ENCODE measurements at regions not wholly inside any gene's neighbourhood (a gene's known extent, or its start where the extent isn't known, plus 50 kb on each side); places are given as distances from the start of the nearest gene placed in this dataset.
"Not testable (repeated sequence)": the region's sequence is repeated elsewhere in the genome, so short reads cannot be mapped to it uniquely, and the experiment has no call there.

DNA sequence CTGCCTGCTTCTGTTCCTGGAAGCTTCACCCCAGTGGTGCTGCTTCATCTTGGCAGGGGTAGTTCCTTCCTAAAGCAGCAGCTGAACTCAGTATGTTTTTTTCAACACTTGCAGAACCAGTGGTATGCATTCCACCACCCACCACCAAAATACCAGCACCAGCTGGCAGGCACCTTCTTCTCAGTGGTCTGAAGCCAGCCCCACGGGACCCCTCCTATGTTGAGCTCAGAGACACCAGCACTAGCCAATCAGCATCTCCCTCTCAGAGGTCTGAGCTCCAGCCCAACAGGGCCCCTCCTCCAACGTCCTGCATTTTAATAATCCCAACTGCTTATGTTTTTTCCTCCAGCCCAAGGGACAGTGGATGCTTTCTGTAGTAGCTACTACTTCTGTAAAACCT, 299.6 kb upstream of the CCL2 start (continued):
- TF ChIP-seq HNF4G (IDR thresholded peaks at IDR 0.05): no peak
- TF ChIP-seq FOXA2 (IDR thresholded peaks at IDR 0.05): no peak
- TF ChIP-seq YY1 (IDR thresholded peaks at IDR 0.05): no peak

DNA sequence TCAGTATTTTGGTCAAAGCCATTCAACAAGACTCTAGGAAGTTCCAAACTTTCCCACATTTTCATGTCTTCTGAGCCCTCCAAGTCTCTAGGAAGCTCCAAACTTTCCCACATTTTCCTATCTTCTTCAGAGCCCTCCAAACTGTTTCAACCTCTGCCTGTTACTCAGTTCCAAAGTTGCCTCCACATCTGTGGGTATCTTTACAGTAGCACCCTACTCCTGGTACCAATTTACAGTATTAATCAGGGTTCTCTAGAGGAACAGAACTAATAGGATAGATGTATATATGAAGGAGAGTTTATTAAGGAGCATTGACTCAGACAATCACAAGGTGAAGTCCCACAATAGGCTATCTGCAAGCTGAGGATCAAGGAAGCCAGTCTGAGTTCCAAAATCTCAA, 296.0 kb upstream of the CCL2 start:
- H3K4me3 ChIP-seq (ENCODE audit: low read depth in 1 of 3, low read length in 3 of 3); H3K27me3 ChIP-seq (ENCODE audit: control insufficient read depth in 4 of 4, insufficient read depth in 4 of 4, low read length in 3 of 4); H3K9ac ChIP-seq (ENCODE audit: low read depth in 1 of 2, low read length in 2 of 2): not testable (repeated sequence)

DNA sequence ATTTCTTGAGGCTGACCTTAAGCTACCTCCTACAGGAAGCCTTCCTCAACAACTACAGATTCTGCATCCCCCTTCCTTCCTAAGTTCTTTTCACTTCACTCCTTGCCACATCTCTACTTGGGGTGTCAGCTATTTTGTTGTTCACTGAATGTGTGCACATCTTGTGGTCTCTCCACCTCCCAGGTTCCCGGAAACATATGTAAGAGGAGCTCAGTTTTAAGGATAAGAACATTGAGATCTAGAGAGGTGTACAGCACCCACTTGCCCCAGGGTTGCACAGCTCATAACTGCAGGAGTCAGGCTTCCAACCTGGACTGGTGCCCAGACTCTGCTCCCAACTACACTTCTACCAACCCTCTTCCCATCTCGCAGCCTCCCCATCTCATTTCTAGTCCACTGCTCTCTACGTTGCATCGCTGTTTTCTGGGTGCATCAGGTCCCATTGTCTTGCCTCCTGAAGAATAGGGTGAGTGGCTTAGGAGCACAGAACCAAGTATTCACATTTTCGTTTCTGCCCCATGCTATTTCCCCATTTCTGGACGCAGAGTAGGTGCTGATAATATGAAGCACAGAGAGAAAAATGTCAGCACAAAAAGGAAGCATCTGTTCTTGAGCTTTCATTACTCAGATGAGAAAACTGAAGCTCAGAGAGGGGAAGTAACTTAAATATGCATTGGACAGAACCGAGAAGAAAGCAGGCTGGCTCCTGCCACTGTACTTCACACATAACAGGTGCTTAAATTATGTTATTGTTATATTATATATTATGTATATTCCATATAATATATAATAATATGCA, 292.0 kb upstream of the CCL2 start:
- WGBS: 67% methylated on average over 7 of the region's 7 CpGs
- Histone ChIP-seq H3K36me3 (ENCODE audit: control insufficient read depth in 4 of 4, insufficient read depth in 3 of 4, low read depth in 1 of 4, low read length in 3 of 4) (no peaks in the 10 kb centered on the region), H3K27ac (ENCODE audit: low read depth in 1 of 2, low read length in 2 of 2) (no peak overlapping the region), H3K9ac (ENCODE audit: low read depth in 1 of 2, low read length in 2 of 2) (no peak overlapping the region), H3K4me1 (ENCODE audit: control insufficient read depth in 4 of 4, insufficient read depth in 4 of 4, low read length in 3 of 4) (peaks cover 0 to 2% (median 0%) of the 10 kb centered on the region in 4 donors), H3K9me3 (ENCODE audit: control insufficient read depth in 4 of 4, low read length in 3 of 4) (no peaks in the 10 kb centered on the region), H3K4me3 (ENCODE audit: low read depth in 1 of 3, low read length in 3 of 3) (no peak overlapping the region), H3K27me3 (ENCODE audit: control insufficient read depth in 4 of 4, insufficient read depth in 4 of 4, low read length in 3 of 4) (peaks cover 0 to 7% (median 0%) of the 10 kb centered on the region in 4 donors)
- no peak for DNase-seq (ENCODE audit: low spot score)
- TF ChIP-seq RXRA (IDR thresholded peaks at IDR 0.05) (no peak), EGR1 (IDR thresholded peaks at IDR 0.05; ENCODE audit: low read depth in 2 of 2) (no peak), NR2F2 (IDR thresholded peaks at IDR 0.05) (no peak), YY1 (IDR thresholded peaks at IDR 0.05) (no peak)
- TF ChIP-seq, protein P1, sequence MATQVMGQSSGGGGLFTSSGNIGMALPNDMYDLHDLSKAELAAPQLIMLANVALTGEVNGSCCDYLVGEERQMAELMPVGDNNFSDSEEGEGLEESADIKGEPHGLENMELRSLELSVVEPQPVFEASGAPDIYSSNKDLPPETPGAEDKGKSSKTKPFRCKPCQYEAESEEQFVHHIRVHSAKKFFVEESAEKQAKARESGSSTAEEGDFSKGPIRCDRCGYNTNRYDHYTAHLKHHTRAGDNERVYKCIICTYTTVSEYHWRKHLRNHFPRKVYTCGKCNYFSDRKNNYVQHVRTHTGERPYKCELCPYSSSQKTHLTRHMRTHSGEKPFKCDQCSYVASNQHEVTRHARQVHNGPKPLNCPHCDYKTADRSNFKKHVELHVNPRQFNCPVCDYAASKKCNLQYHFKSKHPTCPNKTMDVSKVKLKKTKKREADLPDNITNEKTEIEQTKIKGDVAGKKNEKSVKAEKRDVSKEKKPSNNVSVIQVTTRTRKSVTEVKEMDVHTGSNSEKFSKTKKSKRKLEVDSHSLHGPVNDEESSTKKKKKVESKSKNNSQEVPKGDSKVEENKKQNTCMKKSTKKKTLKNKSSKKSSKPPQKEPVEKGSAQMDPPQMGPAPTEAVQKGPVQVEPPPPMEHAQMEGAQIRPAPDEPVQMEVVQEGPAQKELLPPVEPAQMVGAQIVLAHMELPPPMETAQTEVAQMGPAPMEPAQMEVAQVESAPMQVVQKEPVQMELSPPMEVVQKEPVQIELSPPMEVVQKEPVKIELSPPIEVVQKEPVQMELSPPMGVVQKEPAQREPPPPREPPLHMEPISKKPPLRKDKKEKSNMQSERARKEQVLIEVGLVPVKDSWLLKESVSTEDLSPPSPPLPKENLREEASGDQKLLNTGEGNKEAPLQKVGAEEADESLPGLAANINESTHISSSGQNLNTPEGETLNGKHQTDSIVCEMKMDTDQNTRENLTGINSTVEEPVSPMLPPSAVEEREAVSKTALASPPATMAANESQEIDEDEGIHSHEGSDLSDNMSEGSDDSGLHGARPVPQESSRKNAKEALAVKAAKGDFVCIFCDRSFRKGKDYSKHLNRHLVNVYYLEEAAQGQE (IDR thresholded peaks at IDR 0.05): peak; percentile 18
- TF ChIP-seq, protein P2, sequence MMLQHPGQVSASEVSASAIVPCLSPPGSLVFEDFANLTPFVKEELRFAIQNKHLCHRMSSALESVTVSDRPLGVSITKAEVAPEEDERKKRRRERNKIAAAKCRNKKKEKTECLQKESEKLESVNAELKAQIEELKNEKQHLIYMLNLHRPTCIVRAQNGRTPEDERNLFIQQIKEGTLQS (IDR thresholded peaks at IDR 0.05): no peak

More for the DNA sequence above, 296.0 kb upstream of the CCL2 start:
- H3K36me3 ChIP-seq (ENCODE audit: control insufficient read depth in 4 of 4, insufficient read depth in 3 of 4, low read depth in 1 of 4, low read length in 3 of 4); H3K9me3 ChIP-seq (ENCODE audit: control insufficient read depth in 4 of 4, low read length in 3 of 4); H3K4me1 ChIP-seq (ENCODE audit: control insufficient read depth in 4 of 4, insufficient read depth in 4 of 4, low read length in 3 of 4); H3K27ac ChIP-seq (ENCODE audit: low read depth in 1 of 2, low read length in 2 of 2); DNase-seq (ENCODE audit: low spot score): not testable (repeated sequence)

DNA sequence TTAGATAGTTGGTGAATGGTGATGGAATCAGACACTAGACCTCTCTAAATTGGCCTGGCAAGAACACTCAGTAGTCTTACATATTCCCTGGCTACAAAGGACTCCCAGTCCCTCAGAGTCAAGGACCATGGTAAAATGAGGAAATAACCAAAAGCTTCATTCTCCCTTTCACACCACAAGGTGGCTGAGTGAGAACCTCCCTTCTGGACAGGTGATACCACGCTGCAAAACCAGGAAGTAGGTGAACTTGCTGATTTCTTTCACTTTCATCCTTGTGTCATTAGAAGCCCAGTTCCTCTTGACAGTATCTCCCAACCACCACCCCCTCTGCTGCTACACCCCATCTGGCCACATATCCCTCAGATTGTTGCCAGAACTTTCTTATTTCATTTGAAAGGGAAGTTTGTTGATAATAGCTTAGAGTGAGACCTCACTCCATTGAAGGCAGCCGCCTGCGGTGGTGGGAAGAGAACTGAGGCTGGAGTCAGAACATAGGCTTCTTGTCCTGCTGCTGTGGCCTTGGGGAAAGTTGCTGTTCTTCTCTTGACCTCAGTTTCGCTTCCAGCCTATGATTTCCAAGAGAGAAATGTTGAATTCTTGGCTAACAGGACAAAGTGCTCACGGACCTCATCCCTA, 290.6 kb upstream of the CCL2 start:
- H3K9ac ChIP-seq (ENCODE audit: low read depth in 1 of 2, low read length in 2 of 2): no peak overlapping the region
- TF ChIP-seq, protein P3, sequence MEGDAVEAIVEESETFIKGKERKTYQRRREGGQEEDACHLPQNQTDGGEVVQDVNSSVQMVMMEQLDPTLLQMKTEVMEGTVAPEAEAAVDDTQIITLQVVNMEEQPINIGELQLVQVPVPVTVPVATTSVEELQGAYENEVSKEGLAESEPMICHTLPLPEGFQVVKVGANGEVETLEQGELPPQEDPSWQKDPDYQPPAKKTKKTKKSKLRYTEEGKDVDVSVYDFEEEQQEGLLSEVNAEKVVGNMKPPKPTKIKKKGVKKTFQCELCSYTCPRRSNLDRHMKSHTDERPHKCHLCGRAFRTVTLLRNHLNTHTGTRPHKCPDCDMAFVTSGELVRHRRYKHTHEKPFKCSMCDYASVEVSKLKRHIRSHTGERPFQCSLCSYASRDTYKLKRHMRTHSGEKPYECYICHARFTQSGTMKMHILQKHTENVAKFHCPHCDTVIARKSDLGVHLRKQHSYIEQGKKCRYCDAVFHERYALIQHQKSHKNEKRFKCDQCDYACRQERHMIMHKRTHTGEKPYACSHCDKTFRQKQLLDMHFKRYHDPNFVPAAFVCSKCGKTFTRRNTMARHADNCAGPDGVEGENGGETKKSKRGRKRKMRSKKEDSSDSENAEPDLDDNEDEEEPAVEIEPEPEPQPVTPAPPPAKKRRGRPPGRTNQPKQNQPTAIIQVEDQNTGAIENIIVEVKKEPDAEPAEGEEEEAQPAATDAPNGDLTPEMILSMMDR (IDR thresholded peaks at IDR 0.05; ENCODE audit: low read depth, low read length, missing input control): no peak
- TF ChIP-seq EGR1 (IDR thresholded peaks at IDR 0.05; ENCODE audit: low read depth in 2 of 2): no peak
- TF ChIP-seq RAD21 (IDR thresholded peaks at IDR 0.05): peak in 1 of 2 donors; percentile 5
- H3K4me1 ChIP-seq (ENCODE audit: control insufficient read depth in 4 of 4, insufficient read depth in 4 of 4, low read length in 3 of 4): peaks cover 0 to 2% (median 0%) of the 10 kb centered on the region in 4 donors
- H3K27ac ChIP-seq (ENCODE audit: low read depth in 1 of 2, low read length in 2 of 2): no peak overlapping the region
- WGBS: 70% methylated on average over 5 of the region's 5 CpGs
- peaks cover 0 to 11% (median 0%) of the 10 kb centered on the region in 4 donors for H3K27me3 ChIP-seq (ENCODE audit: control insufficient read depth in 4 of 4, insufficient read depth in 4 of 4, low read length in 3 of 4)
- H3K9me3 ChIP-seq (ENCODE audit: control insufficient read depth in 4 of 4, low read length in 3 of 4): no peaks in the 10 kb centered on the region
- DNase-seq (ENCODE audit: low spot score): no peak
- H3K36me3 ChIP-seq (ENCODE audit: control insufficient read depth in 4 of 4, insufficient read depth in 3 of 4, low read depth in 1 of 4, low read length in 3 of 4): no peaks in the 10 kb centered on the region
- H3K4me3 ChIP-seq (ENCODE audit: low read depth in 1 of 3, low read length in 3 of 3): no peak overlapping the region

Data from liver (tissue), 8 donors.